ENCODE measurements at regions not wholly inside any gene's neighbourhood (a gene's known extent, or its start where the extent isn't known, plus 50 kb on each side); places are given as distances from the start of the nearest gene placed in this dataset.

GRCh38 chr2:52676056-52676455, 1091.5 kb upstream of the CHAC2 start:
- TF ChIP-seq SIN3A (IDR thresholded peaks at IDR 0.05; ENCODE audit: borderline replicate concordance, insufficient read depth, low read length) (no peak), POLR2AphosphoS5 (IDR thresholded peaks at IDR 0.05; ENCODE audit: low read depth, low read length) (no peak), REST (IDR thresholded peaks at IDR 0.05; ENCODE audit: insufficient read depth in 1 of 2, low read depth in 2 of 2, low read length in 2 of 2) (no peak)

Measured in PFSK-1 (cell line).